ENCODE measurements at regions not wholly inside any gene's neighbourhood (a gene's known extent, or its start where the extent isn't known, plus 50 kb on each side); places are given as distances from the start of the nearest gene placed in this dataset.

GRCh38 chr4:188551156-188551555 is 411.9 kb downstream of the TRIML1 start:
- DNase-seq (ENCODE audit: low spot score), result no peak

GRCh38 chr4:188552741-188553275 is 413.6 kb downstream of the TRIML1 start:
- DNase-seq (ENCODE audit: low spot score), result no peak

DNA sequence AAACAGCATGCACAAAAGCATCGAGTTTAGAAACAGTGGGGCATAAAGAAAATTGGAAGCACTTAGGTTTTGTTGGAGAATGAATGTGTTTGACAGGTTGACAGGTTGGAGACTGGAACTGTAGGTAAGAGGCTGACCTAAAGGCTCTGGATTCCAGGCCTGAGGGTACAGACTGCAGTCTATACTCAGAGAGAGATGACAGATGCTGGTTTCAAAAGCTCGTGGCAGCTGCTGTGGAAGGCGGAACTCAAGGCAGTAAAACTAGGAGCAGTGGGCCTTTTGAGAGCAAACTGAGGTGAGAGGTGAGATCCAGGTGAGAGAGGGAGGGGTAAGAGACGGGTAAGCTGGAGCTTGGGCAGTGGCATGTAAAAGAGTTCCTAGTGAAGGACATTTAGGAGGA is 415.2 kb downstream of the TRIML1 start:
- no peak for DNase-seq (ENCODE audit: low spot score)

DNA sequence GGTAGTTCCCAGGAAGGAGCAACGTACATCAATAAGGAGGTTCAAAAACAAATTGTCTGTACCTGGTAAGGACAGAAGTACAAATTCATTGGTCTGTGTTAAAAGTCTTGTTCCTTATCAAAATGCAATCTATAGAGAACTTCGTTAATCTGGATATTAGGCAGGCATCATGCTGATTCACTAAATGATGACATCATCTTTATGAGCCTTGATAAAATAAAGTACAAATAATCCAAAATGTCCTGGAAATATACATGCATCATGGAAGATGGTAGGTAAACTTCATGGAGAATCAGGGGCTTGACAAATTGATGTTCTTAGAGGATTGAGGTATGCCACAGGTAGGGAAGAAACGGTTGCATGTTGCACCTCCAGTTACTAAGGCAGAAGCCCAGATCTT is 433.9 kb downstream of the TRIML1 start:
- DNase-seq (ENCODE audit: low spot score), result no peak

DNA sequence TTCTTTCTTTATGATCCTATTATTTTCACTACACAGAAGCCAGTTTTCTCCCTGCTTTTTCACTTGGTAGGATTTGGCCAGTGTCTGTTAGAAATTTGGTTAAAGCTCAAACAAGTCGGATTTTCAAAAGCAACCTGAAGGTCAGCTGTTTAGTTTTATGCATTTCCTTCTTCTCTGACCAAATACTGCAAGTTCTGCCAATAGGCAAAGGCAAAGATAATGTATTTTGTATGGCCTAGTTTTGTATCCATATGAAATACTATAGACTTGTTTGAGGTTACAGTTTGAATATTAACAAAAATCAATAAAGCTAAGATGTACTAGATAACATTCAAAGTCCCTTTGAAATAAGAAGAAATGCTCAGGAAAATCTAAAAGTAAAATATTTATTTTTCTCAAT is 439.4 kb downstream of the TRIML1 start:
- no peak for DNase-seq (ENCODE audit: low spot score)

DNA sequence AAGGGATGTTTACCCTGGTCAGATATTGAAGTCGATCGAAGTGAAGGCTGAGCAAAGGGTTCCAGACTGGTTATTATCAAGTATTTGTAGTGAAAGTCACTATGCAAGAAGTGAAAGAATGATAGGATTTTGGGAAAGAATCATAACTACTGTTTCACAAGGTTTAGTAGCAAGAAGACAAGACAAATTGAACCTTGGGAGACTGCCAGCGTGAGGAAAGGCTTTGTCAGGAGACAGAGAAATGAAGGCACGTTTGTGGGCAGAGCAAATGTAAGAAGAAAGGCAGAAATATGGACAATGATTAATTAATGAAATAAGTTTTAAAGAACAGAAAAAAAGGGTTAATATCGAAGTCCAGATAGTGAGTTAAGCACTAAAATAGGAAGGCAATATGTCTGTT is 456.8 kb downstream of the TRIML1 start:
- DNase-seq (ENCODE audit: low spot score), result no peak

GRCh38 chr4:188603646-188604045 is 464.4 kb downstream of the TRIML1 start:
- peak; percentile 8 for DNase-seq (ENCODE audit: low spot score)

- no peak for DNase-seq (ENCODE audit: low spot score)
Measured at GRCh38 chr4:188606635-188607034, 467.4 kb downstream of the TRIML1 start.

DNA sequence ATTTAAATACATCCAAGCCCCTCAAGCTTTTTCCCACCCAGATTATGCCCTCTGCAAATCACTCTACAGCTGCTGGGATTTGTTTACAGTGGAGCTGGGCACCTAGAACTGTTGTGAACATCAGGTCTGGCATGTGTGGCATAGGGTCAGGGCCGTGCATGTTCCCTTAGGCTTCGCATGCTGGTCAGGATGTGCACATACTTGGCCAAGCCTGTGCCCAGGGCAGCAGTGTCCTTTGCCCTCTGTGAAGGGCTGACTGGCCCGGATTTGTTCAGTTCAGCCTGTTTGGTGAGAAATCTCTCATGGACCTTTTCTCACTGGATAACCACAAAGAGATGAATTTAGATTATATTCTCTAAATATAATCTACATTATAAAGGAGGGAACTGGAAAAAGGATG is 471.9 kb downstream of the TRIML1 start:
- DNase-seq (ENCODE audit: low spot score), result no peak

DNA sequence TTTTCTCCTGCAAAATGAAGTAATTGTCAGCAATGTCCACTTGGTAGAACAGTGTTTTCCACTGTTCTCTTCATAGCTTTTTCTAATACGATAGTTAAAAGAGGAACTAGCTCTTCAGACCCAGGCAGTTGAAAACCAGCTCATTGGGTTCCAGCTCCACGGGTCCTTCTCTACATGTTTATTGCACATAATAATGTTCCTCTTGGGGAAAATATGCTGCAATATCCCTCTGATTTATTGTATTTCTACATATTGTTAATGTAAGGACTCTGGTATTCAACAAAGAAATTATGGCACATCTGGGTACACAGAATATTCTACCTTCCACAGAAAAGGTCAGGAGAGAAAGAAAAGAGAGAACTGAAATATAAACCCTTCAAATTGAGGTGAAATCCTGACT is 473.4 kb downstream of the TRIML1 start:
- DNase-seq (ENCODE audit: low spot score), result no peak

GRCh38 chr4:188613976-188614375 is 474.7 kb downstream of the TRIML1 start:
- DNase-seq (ENCODE audit: low spot score), result no peak

DNA sequence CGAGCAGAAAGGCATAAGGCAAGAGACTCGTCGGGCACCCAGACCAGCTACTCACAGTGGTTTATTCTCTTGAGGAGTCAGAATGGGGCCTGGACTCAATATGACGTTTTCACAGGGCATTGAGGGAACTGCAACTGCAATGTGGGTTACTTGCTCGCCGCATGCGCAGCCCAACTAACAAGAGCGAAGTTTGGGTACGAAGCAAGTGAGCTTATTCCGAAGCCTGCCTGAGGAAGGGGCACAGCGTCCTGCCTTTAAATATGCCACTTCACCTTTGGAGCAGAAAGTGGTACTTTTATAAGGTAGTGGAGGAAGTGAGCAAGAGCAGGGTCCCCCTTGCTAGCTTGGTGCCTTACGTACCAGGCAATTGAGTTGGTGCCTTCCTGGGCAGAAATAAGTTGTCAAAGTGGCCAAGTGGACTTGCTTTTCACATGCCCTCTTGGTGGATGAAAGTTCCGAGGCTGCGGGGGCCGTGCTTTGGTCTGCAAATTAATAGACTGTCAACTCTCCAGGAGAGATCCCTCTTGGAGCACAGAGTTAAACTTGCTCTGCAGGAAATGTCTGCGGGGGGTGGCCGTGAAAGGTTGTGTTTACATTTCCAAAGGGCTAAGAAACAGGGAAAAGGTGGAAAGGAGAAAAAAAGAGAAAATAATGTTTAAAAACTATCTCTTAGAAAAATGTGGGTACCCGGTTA is 480.4 kb downstream of the TRIML1 start:
- DNase-seq (ENCODE audit: low spot score), result no peak

- DNase-seq (ENCODE audit: low spot score), result no peak
Measured at GRCh38 chr4:188620608-188621007, 481.4 kb downstream of the TRIML1 start.

GRCh38 chr4:188623314-188623854 is 484.1 kb downstream of the TRIML1 start:
- DNase-seq (ENCODE audit: low spot score), result no peak

DNA sequence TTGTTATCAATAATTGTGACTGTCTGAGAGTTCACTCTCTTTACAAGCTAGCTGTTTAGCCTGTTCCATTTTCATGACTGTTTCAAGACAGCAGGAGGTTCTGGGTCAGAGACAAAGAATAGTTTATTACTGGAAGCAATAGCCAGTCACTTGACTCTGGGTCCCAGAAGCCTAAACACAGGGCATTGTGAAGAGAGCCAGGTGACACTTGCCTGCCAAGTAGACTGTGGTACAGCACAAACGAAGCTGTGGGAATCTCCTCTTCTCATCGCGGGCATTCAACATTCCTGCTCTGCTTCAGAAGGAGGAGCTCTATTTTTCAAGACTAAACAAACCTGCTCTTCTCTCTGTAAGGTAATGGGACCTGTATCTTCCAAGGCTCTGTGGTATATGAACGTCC is 485.1 kb downstream of the TRIML1 start:
- DNase-seq (ENCODE audit: low spot score), result no peak

GRCh38 chr4:188627892-188628291 is 488.7 kb downstream of the TRIML1 start:
- DNase-seq (ENCODE audit: low spot score), result no peak

- no peak for DNase-seq (ENCODE audit: low spot score)
Measured at GRCh38 chr4:188639479-188640100, 500.3 kb downstream of the TRIML1 start.

DNA sequence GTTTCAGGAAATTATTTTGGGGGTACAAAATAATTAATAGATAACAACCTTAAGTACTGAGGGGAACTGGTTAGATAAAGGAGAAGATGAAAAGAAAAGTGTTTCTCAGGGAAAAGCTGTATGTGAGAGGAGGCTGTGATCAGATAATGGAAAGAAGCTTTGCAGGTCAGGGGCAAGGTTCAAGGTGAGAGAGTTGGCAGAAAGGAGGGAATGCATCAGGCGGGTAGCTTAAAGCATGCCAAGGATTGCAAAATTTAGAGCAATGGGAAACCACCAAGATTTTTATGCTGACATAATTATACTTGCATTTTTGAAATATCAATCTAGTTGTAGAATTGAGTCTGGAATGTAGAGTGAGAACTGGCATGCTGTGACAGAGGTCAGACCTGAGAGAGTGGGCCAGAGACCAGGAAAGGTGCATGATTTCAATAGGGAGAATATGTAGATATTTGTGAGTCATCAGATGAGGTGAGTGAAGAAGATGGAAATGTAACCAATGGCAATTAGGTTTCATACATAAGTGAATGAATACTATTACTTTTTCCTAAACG is 508.7 kb downstream of the TRIML1 start:
- DNase-seq (ENCODE audit: low spot score), result no peak

GRCh38 chr4:188649635-188650034 is 510.4 kb downstream of the TRIML1 start:
- DNase-seq (ENCODE audit: low spot score), result no peak

DNA sequence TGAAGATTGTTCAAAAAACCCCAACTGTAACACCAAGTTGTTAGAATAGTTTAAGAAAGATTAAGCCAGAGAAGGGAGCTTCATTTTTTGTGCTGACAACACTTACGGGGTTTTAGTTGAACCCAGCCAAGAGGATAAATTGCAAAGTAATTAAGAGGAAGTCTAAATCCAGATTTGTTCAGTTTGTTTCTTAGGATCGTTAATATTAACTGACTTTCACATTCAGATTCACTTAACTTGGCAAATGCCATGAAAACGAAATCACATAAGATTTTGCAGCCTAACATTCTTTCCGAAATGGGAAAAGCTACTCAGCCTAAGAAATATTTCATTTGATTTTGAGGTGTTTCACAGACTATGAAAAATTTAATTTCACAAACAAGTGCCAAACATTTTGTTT is 511.3 kb downstream of the TRIML1 start:
- DNase-seq (ENCODE audit: low spot score), result no peak

DNA sequence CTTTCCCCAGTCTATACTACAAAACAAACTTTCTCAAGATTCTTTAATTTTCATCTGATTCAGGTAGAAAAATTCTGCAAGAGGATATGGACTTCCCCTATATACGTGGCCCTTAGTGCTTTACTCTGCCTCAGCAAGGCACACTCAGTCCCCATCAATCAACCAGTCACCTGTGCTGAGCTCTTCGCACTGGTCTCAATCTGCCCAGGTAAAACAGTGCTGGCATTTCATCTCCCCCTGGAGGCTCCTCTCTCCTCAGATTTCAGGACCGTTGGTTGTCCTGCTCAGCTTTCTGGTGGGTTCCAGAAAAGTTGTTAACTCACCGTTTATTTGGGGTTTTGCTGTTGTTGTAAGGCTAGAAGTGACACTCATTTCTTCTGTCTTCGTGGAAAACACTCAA is 518.1 kb downstream of the TRIML1 start:
- DNase-seq (ENCODE audit: low spot score), result no peak

DNA sequence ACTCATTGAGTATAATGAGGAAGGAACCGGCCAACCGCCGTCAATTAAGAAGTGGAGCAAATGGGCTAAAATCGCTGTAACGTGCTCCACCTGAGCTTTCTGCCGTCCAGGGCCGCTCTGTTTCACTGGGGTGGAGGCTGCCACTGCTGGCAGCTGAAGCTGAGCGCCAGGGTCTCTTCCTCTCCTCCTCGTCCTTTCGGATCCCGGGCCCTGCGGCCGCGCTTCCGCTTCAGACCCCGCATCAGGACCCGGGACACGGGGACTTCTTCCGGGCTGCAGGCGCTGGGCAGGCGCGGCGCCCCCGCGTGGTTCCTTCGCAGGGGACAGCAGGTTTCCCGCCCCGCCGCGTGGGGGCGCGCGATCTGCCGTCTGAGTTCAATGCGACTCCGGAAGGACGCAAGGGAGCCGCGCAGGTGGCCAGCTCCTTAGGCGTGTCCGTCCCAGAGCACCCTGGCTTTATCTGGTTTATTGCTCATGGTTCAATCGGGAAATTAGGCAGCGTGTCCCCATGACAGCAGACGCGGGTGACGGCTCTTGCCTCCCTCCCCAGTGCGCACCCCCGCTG is 519.8 kb downstream of the TRIML1 start:
- no peak for DNase-seq (ENCODE audit: low spot score)

DNA sequence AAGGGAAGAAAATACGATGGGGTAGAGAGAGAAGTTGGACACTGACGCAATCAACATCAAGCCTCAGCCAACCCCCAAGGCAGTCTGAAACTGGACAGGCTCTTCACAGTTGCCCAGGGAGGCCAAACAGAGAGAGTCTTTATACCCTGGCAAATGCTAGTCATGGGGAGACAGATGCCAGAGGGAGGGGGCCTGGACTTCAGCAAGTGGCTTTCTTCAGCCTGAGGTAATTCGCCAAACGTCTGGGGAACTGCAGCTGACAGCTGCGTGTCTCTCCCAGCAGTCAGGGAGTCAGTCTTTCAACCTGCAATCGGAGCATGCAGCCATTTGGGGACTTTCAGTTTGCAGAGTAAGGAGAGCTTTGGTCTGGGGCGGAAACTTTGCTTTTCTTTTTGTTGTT is 521.6 kb downstream of the TRIML1 start:
- DNase-seq (ENCODE audit: low spot score), result no peak

Measured in AG20443 (cell line).